ENCODE measurements at regions not wholly inside any gene's neighbourhood (a gene's known extent, or its start where the extent isn't known, plus 50 kb on each side); places are given as distances from the start of the nearest gene placed in this dataset.

GRCh38 chr9:130782886-130783530, 52.0 kb upstream of the ABL1 start:
- H3K79me2 ChIP-seq (ENCODE audit: insufficient read depth): peaks cover 39% of the 10 kb centered on the region; the same call in 1 of the 2 replicates
- H3K4me1 ChIP-seq (ENCODE audit: control insufficient read depth in 1 of 2, insufficient read depth in 2 of 2, low read depth in 1 of 2, low read length in 1 of 2): peaks cover 17 to 22% of the 10 kb centered on the region in 2 experiments; a peak in 3 of 4 replicates
- no peak overlapping the region for H3K4me2 ChIP-seq
- no peaks in the 10 kb centered on the region for H3K9me2 ChIP-seq
- ChIA-PET CTCF (interaction anchor here (1.4 to 1.9 kb wide), 2 partner anchors 23 to 84 kb away, joined by 3 to 4 read pairs; no protein-coding TSS in a partner anchor), POLR2A (no interaction called here)
- H4K20me1 ChIP-seq (ENCODE audit: insufficient read depth): no peaks in the 10 kb centered on the region
- no peaks in the 10 kb centered on the region for H3K36me3 ChIP-seq (replicated peaks in 1 of 2; ENCODE audit: control insufficient read depth in 1 of 2, insufficient read depth in 2 of 2, low read length in 1 of 2)
- no peak overlapping the region for H3K27ac ChIP-seq (ENCODE audit: low read depth in 2 of 2, low read length in 1 of 2)
- H2AFZ ChIP-seq (ENCODE audit: low read depth): no peak overlapping the region
- H3K27me3 ChIP-seq (ENCODE audit: insufficient read depth): no peaks in the 10 kb centered on the region
- TF ChIP-seq EP300 (IDR thresholded peaks at IDR 0.05; ENCODE audit: borderline replicate concordance in 1 of 2, low read depth in 1 of 2, low read length in 1 of 2): no peak
- no peak overlapping the region for H3K9ac ChIP-seq
- H3F3A ChIP-seq (replicated peaks; ENCODE audit: insufficient read depth): no peaks in the 10 kb centered on the region
- no peak for DNase-seq
- no peak overlapping the region for H3K4me3 ChIP-seq (ENCODE audit: low read depth in 2 of 2, low read length in 1 of 2)
- WGBS (ENCODE audit: low lambda C conversion rate): 71% methylated on average over 4 of the region's 4 CpGs
- H3K9me3 ChIP-seq: no peaks in the 10 kb centered on the region

GRCh38 chr9:130785053-130785452, 50.0 kb upstream of the ABL1 start:
- no peaks in the 10 kb centered on the region for H3K9me2 ChIP-seq
- no peak overlapping the region for H3K4me2 ChIP-seq
- no peak for DNase-seq
- no peak overlapping the region for H3K4me3 ChIP-seq (ENCODE audit: low read depth in 2 of 2, low read length in 1 of 2)
- POLR2A ChIA-PET: no interaction called here
- no peak for TF ChIP-seq GATA2 (CRISPR knock-in tag; IDR thresholded peaks at IDR 0.05)
- TF ChIP-seq PBX3 (IDR thresholded peaks at IDR 0.05): no peak
- TF ChIP-seq ELF1 (IDR thresholded peaks at IDR 0.05): no peak
- no peak for TF ChIP-seq MEF2A (IDR thresholded peaks at IDR 0.05; ENCODE audit: borderline replicate concordance, low read depth)
- TF ChIP-seq IRF3 (IDR thresholded peaks at IDR 0.05; ENCODE audit: low read depth, low read length): no peak
- no peak for TF ChIP-seq CHD2 (IDR thresholded peaks at IDR 0.05; ENCODE audit: low read length, partially characterized antibody)
- no peak for TF ChIP-seq YY1 (IDR thresholded peaks at IDR 0.05; ENCODE audit: low read depth)
- no peak for TF ChIP-seq USF1 (IDR thresholded peaks at IDR 0.05; ENCODE audit: borderline replicate concordance, low read depth)
- no peak for TF ChIP-seq FOXM1 (IDR thresholded peaks at IDR 0.05; ENCODE audit: low read depth)
- TF ChIP-seq RXRA (IDR thresholded peaks at IDR 0.05; ENCODE audit: borderline replicate concordance, low read depth): no peak
- no peak for TF ChIP-seq TEAD4 (IDR thresholded peaks at IDR 0.05; ENCODE audit: borderline replicate concordance, insufficient read depth)
- TF ChIP-seq MXI1 (IDR thresholded peaks at IDR 0.05; ENCODE audit: low read depth, low read length): no peak
- no peak for TF ChIP-seq NRF1 (IDR thresholded peaks at IDR 0.05; ENCODE audit: low read depth, low read length)
- no peak for TF ChIP-seq CTCF (IDR thresholded peaks at IDR 0.05)
- TF ChIP-seq REST (IDR thresholded peaks at IDR 0.05; ENCODE audit: low read depth, low read length): no peak
- no peak for TF ChIP-seq TAF1 (IDR thresholded peaks at IDR 0.05; ENCODE audit: borderline replicate concordance, low read depth, low read length)
- H4K20me1 ChIP-seq (ENCODE audit: insufficient read depth): no peaks in the 10 kb centered on the region
- peaks cover 0 to 8% of the 10 kb centered on the region in 2 experiments for H3K36me3 ChIP-seq (replicated peaks in 1 of 2; ENCODE audit: control insufficient read depth in 1 of 2, insufficient read depth in 2 of 2, low read length in 1 of 2)
- H3K9me3 ChIP-seq: no peaks in the 10 kb centered on the region
- H3K27ac ChIP-seq (ENCODE audit: low read depth in 2 of 2, low read length in 1 of 2): no peak overlapping the region
- peaks cover 14 to 15% of the 10 kb centered on the region in 2 experiments; a peak in 3 of 4 replicates for H3K4me1 ChIP-seq (ENCODE audit: control insufficient read depth in 1 of 2, insufficient read depth in 2 of 2, low read depth in 1 of 2, low read length in 1 of 2)
- H2AFZ ChIP-seq (ENCODE audit: low read depth): no peak overlapping the region
- no peaks in the 10 kb centered on the region for H3F3A ChIP-seq (replicated peaks; ENCODE audit: insufficient read depth)
- H3K79me2 ChIP-seq (ENCODE audit: insufficient read depth): peaks cover 46% of the 10 kb centered on the region
- 98% methylated on average over 4 of the region's 8 CpGs for WGBS (ENCODE audit: low lambda C conversion rate)
- CTCF ChIA-PET: interaction anchor here (2.9 kb wide), 1 partner anchor 81 kb away, joined by 16 read pairs; no protein-coding TSS in a partner anchor
- H3K27me3 ChIP-seq (ENCODE audit: insufficient read depth): no peaks in the 10 kb centered on the region
- no peak overlapping the region for H3K9ac ChIP-seq

All from SK-N-SH (cell line).